Right forelimb (tissue), 1 donor: ENCODE measurements at regions not wholly inside any gene's neighbourhood (a gene's known extent, or its start where the extent isn't known, plus 50 kb on each side); places are given as distances from the start of the nearest gene placed in this dataset.

ENCODE experiments used
- DNase-seq: peaks from one replicate; pipeline ENCODE4 v3.0.0-alpha.2; 2018

DNA sequence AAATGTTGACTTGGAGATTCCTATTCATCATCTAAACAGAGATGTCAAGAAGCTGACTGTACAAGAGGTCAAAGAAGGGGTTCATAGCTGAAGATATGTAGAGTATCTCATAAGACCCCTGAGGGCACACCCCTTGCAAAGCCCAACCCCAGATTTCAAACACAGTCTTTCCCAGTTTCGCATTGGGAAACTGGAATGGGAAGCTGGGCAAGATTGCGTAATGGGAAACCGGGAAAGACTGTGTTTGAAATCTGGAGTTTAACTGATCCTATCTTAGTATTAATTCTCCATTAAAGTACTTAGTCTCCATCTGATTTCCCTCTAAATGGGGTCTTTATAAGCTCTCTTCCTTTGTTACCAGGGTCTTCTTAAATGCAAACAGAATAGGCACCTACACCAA, 99.5 kb downstream of the FAM76B start:
- no peak for DNase-seq

DNA sequence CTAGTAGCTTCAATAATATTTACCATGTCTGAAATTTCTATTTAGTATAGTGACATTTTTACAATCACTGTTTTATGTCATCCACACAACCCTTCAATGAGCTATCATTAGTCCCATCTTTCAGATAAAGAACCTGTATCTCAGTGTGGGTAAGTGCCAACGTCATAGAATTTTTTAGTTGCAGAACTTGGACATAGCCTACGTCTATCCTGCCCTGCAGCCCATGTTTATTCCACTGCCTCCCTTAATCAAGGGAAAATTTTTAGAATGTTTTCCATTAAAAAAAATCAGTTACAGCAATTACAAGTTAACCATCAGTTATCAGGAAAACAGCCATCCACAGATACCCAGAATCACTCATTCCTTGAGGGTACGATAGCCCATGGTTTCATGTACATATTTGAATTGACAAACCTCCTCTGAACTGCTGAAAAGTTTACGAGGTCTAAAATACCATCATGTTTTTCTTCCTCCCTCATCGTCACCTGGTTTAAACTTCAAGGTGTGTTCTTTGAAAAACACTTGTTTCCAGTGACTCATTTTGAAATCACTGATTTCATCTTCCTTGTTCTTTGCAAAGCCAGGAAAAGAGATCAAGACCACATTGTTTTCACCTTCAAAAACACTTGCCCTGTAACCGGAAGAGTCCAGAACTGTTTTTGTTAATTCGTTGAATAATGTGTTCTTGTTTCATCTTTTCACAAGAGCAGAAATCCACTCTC, 100.9 kb downstream of the FAM76B start:
- no peak for DNase-seq

DNA sequence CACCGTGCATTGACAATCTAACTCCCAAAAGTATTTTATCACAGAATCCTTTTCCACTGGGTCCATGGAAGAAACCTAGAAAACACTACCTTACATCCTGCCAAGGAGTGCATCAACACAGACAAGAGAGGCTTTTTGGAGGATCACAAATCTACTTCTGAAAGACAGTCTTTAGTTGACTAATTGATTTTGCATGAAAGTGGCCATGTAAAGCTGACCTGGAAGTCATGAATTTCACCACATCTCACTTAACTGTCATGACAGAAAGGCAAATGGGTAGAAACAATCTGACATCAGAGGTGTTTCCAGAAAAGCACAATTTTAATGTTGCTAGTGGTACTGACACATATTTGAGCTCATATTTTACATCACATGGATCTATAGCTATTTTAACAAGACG, 101.6 kb downstream of the FAM76B start:
- DNase-seq = no peak

DNA sequence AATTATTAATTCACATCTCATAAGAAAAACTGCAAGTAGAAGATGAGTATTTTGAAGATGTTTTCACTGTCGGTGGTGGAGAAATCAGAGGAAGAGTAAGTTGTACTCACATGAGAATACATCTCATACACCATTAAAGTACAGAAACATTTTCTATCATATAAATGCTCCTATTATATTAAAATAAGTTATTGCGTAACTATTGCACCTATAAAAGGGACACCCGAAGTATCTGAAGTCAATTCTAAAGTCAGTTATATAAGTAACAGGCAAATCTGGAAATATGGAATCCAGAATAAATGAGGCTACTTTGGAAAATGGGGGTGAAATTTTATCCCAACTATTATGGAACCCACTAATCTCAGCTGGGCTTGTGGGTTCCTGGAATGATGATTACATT, 103.3 kb downstream of the FAM76B start:
- DNase-seq = no peak

DNA sequence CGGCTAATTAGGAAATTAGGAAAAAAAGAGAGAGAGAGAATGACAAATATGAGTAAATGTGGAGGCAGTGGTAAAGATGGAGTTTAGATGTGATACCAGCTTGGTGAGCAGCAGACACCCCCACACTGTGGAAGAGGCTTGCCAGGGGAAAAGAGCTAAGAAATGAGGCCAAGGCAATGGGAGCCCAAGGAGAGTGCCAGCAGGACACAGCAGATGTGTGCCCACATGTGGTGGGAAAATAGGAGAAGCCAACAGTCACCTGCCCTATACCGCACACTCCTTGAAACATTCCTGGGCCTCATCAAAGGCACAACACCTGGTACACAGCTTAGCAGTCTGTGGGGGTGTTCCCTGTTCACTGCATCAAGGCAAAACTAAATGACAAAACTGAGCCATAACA, 104.9 kb downstream of the FAM76B start:
- no peak for DNase-seq

DNA sequence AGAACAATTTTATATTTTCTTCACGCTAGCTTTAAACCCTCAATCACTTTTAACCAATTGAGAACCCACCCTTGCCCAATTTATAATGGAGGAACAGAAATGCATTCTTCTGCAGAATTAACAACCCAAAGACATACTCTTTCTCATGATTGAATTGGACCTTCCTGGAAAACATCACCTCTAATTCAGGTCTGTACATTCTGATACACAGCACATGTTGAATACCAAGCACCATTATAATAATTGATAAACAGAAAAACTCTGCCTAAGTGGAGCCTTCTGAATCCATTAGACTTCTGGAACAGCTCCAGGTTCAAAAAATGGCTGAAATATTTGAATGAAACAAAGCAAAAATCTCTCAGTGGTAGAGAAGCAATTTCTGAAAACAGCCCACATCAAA, 105.4 kb downstream of the FAM76B start:
- no peak for DNase-seq

DNA sequence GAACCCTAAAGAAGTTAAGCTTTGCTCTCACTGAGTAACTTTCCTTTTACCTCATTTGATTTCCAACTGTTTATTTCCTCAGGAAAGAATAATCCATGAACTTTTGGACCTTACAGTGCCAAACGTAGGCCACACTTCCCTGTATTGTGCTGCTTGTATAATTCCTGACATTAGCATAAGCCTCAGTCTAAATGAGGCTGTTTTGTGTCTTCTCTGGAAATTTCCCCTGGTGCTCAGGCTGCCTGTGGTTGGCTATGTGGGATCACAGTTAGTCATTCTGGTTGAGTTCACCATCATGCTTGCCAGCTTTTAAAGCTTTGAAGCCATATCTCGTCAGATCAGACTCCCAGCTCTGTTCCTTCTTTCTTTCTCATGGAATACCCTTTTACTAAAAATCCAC, 107.0 kb downstream of the FAM76B start:
- DNase-seq = no peak

DNA sequence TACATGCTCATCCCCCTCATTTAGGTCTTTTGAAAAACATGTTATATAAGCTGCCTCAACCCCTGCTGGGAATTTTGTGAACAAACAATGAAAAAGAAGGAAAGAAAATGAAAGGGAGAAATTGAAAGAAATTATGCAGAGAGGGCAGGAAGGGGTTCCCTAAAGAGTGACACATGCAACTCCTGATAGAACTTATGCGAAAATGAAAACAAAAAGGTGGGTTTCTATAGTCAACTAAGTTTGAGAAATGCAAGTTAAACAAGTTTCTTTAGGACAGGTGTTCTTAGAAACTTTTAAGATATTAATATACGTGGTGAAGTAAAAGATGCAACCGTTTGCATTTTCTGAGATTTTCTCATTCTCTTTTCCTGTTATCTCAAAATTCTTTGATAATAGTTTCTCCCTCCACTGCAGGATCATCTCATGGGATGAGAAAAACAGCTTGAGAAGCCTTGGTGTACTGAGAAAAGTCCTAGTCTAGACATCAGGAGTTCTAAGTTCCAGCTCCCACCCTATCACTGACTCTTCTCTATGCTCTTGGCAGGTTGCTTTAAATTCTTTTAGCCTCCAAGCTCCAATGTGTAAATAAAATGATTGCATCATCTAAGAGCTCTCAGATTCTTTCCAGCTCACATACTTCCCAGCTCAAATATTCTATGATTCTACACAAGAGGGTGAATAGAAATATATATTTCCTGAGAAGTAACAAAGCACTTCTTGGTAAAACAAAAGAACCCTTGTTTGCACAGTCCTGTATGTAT, 109.2 kb downstream of the FAM76B start:
- no peak for DNase-seq

DNA sequence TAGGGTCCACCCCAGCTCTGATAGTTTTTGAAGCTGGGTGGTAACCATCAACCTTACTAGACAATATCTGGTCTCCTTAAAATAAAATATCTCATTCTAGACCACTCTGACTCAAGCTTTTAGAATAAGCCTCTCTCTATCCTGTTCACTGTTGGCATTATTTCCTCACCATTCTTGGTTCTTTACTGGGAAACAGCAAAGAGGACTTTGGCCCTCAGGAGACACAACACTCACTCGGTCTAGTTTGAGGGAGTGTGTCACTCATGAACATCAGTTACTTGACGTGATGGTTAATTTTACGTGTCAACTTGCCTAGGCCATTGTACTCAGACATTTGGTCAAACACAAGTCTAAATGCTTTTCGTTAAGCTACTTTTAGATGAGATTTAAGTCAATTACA, 110.6 kb downstream of the FAM76B start:
- DNase-seq = no peak

DNA sequence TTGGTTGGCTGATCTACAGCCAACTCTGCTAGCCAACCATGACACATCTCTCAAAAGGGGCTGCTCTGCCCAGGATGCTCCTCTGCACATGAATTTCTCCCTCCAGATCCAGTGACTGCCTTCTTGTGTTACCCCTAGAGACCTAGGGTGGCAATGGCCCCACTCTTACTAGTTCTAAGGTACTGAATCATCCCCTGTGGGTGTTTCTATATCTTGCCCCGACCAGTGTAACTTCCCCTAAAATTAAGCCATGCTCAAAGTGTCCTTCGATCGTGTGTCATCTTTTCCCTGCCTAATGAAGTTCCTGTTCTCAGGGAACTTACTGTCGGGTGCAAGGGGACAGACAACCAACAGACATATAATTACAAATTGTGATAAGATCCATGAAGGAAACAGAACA, 113.3 kb downstream of the FAM76B start:
- DNase-seq = no peak

DNA sequence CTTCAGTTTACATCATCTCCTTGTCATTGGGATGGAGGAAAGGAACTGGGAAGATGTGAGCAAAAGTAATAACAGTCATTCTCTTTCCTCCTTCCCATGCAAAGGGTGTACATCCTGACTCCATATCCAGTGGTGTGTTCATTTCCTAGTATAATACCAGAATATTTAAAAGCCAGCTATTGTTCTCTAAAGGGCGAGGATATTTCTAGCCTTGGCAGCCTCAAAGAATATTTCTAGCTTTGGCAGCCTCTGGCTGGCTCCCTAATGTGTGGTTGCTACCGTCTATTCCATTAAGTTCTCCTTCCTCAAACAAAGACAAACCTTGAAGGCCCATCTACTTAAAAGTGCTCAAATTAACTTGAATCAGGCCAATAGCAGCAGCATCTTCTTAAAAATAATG, 114.0 kb downstream of the FAM76B start:
- no peak for DNase-seq

DNA sequence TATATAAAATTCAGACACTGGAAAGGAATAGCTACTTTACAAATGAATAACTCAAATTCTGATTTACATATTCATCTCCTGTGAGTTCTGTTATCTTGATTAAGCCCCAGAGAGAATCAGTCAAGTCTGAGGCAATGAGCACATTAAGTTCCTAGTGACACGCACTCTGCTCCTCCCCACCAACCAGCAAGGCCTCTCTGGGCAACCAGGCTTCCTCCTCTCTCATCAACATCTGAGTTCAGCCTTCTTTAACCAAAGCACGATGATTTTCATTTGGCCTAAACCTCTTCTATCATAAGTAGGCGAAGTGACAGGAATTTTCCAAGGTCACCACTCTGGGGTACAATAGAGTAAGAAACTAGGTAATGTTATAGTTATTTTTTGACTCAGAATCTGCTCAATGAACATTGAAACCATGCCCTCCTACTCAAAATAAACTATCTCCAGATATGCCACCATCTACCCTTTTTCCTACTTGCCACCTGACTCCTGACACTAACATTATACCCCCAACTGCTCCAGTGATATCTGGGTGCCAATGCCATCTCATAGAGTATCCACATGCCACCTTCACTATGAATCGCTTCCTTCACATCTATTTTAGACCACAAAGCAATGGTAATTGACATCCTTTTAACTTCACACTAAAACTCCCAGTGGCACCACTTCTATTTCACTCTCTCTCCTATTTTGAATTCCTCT, 114.8 kb downstream of the FAM76B start:
- no peak for DNase-seq

DNA sequence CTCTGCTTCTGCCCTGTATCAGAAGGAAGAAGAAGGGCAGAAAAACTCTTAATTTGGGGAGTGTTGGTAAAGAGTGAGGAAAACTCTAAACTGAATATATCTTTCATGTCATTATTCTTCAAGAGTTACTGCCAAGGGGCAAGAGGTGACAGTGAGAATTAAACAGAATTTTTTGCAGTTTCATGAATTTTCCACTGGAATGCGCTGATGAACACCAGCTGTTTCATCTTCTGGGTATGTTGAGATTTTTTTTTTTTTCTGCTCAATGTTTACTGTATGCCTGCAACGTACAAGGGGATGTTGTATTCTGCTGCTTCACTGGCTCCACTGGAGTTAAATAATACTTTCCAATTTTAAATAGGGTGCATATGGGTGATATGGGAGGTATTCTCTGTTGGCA, 117.8 kb downstream of the FAM76B start:
- DNase-seq = no peak

DNA sequence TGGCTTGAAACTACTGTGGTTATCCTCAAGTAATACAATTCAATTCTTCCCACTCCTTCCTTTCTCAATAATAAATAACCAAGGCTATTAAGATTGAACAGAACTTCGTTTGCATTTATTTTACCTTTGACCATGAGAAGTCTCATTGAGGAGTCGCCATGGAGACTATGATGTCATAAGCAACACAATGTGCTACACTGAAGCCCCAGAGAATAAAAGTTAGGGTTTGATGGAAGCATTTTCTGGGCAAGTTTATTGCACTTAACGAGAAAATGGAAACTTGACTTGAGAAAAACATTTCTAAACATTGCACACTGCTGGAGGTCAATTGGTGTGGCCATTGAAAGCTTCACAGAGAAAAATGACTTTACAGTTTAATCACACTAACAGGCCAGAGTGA, 121.5 kb downstream of the FAM76B start:
- DNase-seq = no peak

DNA sequence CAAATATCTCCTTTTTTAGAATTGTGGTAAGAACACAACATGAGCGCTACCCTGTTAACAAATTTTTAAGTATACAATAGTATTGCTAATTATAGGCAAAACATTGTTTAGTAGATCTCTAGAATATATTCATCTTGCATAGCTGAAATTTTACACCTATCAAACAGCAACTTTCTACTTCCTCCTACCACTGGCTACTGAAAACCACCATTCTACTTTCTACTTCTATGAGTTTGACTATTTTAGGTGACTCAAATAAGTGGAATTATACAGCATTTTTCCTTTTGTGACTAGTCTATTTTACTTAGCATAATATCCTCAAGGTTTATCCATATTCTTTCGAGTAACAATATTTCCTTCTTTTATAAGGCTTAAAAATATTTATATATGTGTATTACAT, 128.4 kb downstream of the FAM76B start:
- DNase-seq = no peak

DNA sequence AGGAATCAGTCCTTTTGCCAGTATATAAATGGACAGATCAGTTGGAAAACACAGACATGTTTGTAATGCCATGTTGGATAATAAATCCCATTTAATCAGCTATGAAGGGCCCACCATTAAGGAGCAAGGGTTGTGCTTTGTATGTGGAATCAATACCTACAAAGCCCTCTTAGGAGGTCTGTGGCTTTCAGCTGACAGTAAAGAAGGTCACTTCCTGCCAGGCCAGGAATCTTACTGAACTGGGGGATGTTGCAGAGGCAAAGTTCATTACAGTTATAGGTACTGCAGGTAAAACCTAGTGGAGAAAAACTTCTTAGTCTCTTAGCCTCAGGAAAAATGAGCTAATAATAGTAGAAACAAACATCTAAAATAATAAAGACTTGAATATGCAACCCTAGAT, 129.5 kb downstream of the FAM76B start:
- DNase-seq = no peak

DNA sequence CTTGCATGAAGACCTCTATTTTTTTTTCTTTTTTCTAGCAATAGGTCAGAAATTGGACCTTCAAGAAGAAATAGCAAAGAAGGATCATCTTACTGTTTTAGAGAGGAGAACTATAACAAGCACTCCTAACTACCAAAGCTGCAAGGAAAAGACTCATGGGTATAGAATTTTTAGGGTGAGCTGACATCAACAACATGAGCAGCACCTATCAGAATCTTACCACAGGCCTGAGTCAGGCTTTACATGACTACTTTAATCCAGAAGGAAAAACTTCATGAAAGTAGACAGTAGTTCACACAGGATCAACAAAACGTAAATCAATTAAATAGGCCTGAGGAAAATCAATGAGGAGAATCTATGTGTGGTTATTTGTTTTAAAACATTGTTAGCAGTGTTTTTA, 130.5 kb downstream of the FAM76B start:
- no peak for DNase-seq

DNA sequence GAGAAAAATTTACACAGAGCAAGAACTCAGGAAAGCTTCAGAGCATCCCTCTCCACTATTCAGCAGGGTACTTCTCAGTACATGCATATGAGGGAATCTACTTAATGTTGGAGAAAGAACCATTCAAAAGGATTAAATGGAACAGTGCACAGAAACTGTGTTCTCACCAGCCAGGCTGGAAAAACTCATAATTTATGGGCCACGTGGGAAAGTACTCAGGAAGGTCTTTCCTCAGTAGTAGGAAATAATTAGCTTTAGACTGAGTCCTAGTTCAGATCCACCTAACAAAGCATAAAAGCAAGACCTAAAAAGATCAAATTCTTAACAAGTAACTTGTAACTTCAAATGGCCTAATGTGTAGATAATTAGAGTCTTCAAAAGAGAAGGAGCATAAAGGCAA, 134.0 kb downstream of the FAM76B start:
- no peak for DNase-seq

DNA sequence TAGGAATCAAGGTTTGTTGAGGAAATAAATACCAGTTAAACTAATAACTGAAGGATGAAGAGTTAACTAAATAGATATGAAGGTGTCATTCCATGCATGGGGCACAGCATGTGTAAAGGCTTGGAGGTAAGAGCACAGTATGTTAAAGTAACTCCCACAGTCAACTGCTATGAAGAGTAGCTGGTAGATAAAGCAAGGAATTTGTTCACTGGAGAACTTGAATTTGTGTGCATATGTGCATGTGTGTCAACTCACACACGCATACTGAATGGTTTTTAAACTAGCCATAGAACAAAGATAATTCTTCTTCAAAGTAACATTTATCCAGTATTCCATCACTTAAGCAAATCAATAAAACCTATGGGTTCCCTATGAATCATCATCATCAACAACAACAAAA, 135.9 kb downstream of the FAM76B start:
- no peak for DNase-seq

DNA sequence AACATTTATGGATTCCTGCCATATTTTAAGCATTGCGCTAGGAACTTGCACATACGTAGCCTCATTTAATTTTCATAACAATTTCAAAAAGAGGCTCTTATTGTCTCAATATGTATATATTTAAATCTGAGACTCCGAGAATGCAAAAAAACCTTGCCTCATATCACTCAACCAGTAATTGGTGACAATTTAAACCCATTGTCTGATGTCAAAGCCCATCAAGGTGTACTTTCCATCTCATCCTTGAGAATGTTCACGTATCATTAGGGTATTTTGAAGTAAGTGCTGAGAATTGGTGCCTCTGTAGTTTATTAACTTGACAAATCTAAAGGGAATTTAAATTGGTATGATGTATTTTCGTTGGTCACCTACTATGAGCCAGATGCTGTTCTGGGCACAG, 136.5 kb downstream of the FAM76B start:
- no peak for DNase-seq

DNA sequence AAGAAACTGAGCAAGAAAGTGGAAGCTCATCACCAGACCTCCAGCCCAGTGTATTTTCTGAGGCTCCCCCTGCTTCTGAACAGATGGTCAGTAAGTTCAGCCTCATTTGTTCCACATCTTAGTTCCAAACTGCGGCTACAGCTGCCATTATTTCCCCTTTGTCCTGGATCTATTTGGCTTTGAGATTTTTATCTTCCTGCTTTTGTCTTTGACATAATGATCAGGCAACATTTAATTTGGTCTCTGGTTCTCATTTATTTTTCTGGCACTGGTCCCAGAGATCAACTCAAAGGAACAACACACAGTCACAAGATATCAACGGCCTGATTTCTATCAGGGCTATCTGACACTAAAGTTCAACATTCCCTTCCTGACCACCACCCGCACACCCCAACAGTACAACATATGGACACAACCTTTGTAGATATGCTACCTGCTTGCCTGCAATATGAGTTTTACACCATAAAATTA, 137.5 kb downstream of the FAM76B start:
- no peak for DNase-seq

DNA sequence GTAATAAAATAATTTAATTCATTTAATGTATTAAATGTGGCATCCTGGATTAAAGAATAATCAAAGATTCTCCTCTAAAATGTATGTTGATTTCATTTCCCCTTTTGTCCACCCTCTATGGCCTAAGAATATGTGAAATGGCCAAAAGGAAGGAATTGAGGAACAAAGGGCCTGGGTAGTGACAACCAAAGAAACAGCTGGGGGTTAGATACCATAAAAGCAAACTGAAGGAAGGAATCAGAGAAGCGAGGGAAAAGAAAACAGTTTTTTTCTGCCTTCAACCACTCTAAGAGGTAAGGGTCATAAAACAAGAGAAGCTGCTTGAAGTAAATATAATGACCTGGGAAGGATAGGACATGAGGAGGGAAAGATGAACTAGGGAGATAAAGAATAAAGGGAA, 139.3 kb downstream of the FAM76B start:
- no peak for DNase-seq

DNA sequence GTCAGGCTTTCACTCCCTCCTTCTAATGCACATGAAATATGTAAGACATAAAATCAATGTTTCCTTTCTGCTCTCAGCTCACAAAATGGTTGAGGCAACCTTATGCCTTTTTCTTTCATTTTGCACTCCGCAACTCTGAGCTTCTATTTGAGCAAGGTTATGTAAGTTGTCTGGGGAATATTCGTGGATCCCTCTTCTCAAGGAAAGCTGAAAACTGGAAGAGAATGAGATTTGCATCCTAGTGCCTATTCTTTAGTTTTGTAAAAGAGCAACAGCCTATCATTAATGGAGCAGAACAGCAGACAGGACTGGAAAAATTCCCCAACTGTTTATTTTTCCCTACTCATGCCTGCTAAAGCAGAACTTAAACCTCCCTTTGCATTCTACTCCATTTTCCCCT, 141.7 kb downstream of the FAM76B start:
- no peak for DNase-seq

DNA sequence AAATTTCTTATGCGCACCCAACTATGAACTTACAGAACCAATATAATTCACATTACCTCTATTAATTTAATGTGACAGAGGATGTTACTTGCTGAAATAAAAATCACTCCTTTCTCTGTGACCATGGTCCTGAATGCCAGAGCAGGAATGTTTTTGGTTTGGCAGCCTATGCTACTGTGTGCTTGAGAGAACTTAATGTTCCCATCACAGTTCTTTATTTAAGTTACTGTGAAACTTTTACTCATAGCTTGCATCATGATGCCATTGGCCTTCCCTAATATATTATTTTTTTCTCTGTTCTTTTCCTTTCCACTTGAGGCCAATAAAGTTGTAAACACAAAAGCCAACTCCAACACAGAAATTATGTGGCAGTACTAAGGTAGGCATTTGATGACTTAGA, 142.2 kb downstream of the FAM76B start:
- DNase-seq = no peak
